PC-9 (cell line): ENCODE measurements at regions not wholly inside any gene's neighbourhood (a gene's known extent, or its start where the extent isn't known, plus 50 kb on each side); places are given as distances from the start of the nearest gene placed in this dataset.

Source experiments
- BruUV-seq: library from RNA; stranded (reverse); fragments of 400-500 nt; replicated peaks from 2 replicates; lab custom pipeline; 2021; lab: Mats Ljungman, UMichigan
- CTCF ChIA-PET: fragments of 300-600 bp; sonication (Branson Sonifier 250); formaldehyde crosslinking; loops from one replicate; lab custom pipeline; 2022; ENCODE audit warnings: antibody characterized with exemption; lab: Charles Lee
- POLR2A ChIA-PET: fragments of 300-600 bp; sonication (Branson Sonifier 250); formaldehyde crosslinking; loops from one replicate; lab custom pipeline; 2022; ENCODE audit warnings: antibody characterized with exemption; ENCODE audit not compliant: unreplicated experiment; lab: Charles Lee
- DNase-seq, 2 experiments: peaks; one replicate each; pipeline versions ENCODE4 v3.0.0 to v3.0.0-alpha.2; 2015 to 2022; ENCODE audit warnings: mixed read lengths in 1 of 2
- H2AFZ ChIP-seq: fragments of 200-600 bp; sonication (generic); 2 replicates; pipeline ENCODE4 v1.8.1; 2017; ENCODE audit warnings: antibody characterized with exemption
- H3F3A ChIP-seq: fragments of 200-600 bp; sonication (generic); 2 replicates; pipeline ENCODE4 v1.8.1; 2017; ENCODE audit warnings: antibody characterized with exemption, mild to moderate bottlenecking, low read depth; ENCODE audit not compliant: insufficient read depth
- H3K27ac ChIP-seq: fragments of 200-600 bp; sonication (generic); 2 replicates; pipeline ENCODE4 v1.6.1; 2016; ENCODE audit warnings: mixed run types
- H3K27me3 ChIP-seq: fragments of 200-600 bp; sonication (generic); 2 replicates; pipeline ENCODE4 v1.6.1; 2016; ENCODE audit warnings: low read depth, mixed run types; ENCODE audit not compliant: insufficient read depth
- H3K36me3 ChIP-seq: fragments of 200-600 bp; sonication (generic); 2 replicates; pipeline ENCODE4 v1.6.1; 2016; ENCODE audit warnings: low read depth, mixed run types
- H3K4me1 ChIP-seq: fragments of 200-600 bp; sonication (generic); replicated peaks from 2 replicates; pipeline ENCODE4 v1.6.1; 2016; ENCODE audit warnings: mixed run types; ENCODE audit not compliant: insufficient read depth
- H3K4me2 ChIP-seq: fragments of 200-600 bp; sonication (generic); 2 replicates; pipeline ENCODE4 v1.6.1; 2017; ENCODE audit warnings: mixed run types
- H3K4me3 ChIP-seq: fragments of 200-600 bp; sonication (generic); 2 replicates; pipeline ENCODE4 v1.6.1; 2016; ENCODE audit warnings: mixed run types
- H3K79me2 ChIP-seq: fragments of 200-600 bp; sonication (generic); 2 replicates; pipeline ENCODE4 v1.6.1; 2017; ENCODE audit warnings: low read depth, mixed run types
- H3K9me2 ChIP-seq: fragments of 200-600 bp; sonication (generic); 2 replicates; pipeline ENCODE4 v1.8.1; 2017; ENCODE audit warnings: mild to moderate bottlenecking; ENCODE audit not compliant: insufficient read depth
- H3K9me3 ChIP-seq: fragments of 200-600 bp; sonication (generic); 2 replicates; pipeline ENCODE4 v1.8.1; 2016; ENCODE audit warnings: low read depth; ENCODE audit not compliant: insufficient read depth
- H4K20me1 ChIP-seq: fragments of 200-600 bp; sonication (generic); 2 replicates; pipeline ENCODE4 v1.8.1; 2017; ENCODE audit not compliant: insufficient read depth
- EZH2 ChIP-seq: fragments of 200-600 bp; sonication (generic); IDR thresholded peaks from 2 replicates; pipeline ENCODE4 v1.8.0; 2017; ENCODE audit warnings: antibody characterized with exemption, low read depth
- intact Hi-C: fragments of 100-400 bp; cut with micrococcal nuclease; formaldehyde crosslinking; loops from one replicate; pipeline ENCODE4 v1.10.0; 2022; ENCODE audit not compliant: unreplicated experiment
- TF ChIP-seq, protein P1 (sequence below): fragments of 200-600 bp; sonication (generic); conservative IDR thresholded peaks from 2 replicates; pipeline ENCODE4 v1.6.1; 2017; ENCODE audit warnings: mixed run types, antibody characterized with exemption, mild to moderate bottlenecking, moderate library complexity

DNA sequence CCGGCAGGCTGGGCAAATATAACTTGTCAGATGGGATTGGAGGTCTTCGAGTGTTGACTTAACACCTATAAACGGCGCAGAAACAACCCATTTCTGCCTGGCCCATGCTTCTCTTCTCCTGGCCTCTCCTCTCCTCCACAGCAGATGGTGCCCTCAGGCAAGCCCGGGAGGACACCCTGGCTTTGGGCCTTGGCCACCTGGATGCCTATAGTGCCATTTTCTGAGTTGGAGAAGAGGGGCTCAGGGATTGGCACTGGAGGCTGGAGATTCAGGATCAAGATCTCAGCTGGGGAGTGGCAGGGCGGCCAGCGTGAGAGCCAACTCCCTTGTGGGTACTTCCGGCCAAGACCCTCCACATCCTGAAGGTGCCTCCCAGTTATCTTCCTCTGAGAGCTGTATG, 211.9 kb upstream of the PMEPA1 start:
- Histone ChIP-seq H3K36me3 (no peaks in the 10 kb centered on the region), H3K4me3 (no peak overlapping the region), H3K9me3 (peaks cover 7% of the 10 kb centered on the region; the same call in 1 of the 2 replicates), H3K27me3 (no peaks in the 10 kb centered on the region), H3F3A (no peaks in the 10 kb centered on the region), H3K27ac (no peak overlapping the region), H3K9me2 (no peaks in the 10 kb centered on the region), H3K4me1 (no peaks in the 10 kb centered on the region), H3K4me2 (no peak overlapping the region), H2AFZ (no peak overlapping the region), H4K20me1 (no peaks in the 10 kb centered on the region), H3K79me2 (no peaks in the 10 kb centered on the region)
- BruUV-seq = no TSS peak
- DNase-seq = no peak
- intact Hi-C loops = no loop called here
- ChIA-PET CTCF (no interaction called here), POLR2A (interaction anchor here (0.5 kb wide), 1 partner anchor 1682 kb away, joined by 4 read pairs; no protein-coding TSS in a partner anchor)
- TF ChIP-seq, protein P1, sequence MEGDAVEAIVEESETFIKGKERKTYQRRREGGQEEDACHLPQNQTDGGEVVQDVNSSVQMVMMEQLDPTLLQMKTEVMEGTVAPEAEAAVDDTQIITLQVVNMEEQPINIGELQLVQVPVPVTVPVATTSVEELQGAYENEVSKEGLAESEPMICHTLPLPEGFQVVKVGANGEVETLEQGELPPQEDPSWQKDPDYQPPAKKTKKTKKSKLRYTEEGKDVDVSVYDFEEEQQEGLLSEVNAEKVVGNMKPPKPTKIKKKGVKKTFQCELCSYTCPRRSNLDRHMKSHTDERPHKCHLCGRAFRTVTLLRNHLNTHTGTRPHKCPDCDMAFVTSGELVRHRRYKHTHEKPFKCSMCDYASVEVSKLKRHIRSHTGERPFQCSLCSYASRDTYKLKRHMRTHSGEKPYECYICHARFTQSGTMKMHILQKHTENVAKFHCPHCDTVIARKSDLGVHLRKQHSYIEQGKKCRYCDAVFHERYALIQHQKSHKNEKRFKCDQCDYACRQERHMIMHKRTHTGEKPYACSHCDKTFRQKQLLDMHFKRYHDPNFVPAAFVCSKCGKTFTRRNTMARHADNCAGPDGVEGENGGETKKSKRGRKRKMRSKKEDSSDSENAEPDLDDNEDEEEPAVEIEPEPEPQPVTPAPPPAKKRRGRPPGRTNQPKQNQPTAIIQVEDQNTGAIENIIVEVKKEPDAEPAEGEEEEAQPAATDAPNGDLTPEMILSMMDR = no peak
- no peak for TF ChIP-seq EZH2

DNA sequence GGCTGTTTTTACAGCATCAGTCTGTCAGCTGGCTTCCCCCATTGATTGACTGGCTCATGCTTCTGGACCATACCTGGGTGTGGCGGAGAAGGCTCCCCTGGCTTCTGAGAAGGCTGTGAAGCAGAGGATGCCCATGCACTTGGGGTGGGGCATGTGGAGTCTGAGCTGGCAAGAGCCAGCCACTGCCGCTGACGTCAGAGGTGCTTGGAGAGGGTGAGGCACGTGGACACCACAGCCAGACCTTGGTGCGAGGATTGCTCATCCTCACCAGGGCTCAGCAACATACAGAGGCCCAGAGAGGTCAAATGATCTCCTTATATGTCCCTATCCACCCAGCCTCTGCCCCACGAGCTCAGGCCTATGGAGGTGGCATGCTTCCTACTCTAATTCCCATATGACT, 211.2 kb upstream of the PMEPA1 start:
- Histone ChIP-seq H3F3A (no peaks in the 10 kb centered on the region), H3K27me3 (no peaks in the 10 kb centered on the region), H3K4me1 (no peaks in the 10 kb centered on the region), H3K79me2 (no peaks in the 10 kb centered on the region), H3K36me3 (no peaks in the 10 kb centered on the region), H3K4me3 (no peak overlapping the region), H3K9me3 (peaks cover 6% of the 10 kb centered on the region; the same call in 1 of the 2 replicates), H2AFZ (no peak overlapping the region), H3K27ac (no peak overlapping the region), H3K9me2 (no peaks in the 10 kb centered on the region), H4K20me1 (no peaks in the 10 kb centered on the region), H3K4me2 (no peak overlapping the region)
- ChIA-PET CTCF (no interaction called here), POLR2A (no interaction called here)
- no peak for TF ChIP-seq EZH2
- TF ChIP-seq, protein P1 = no peak
- BruUV-seq = no TSS peak
- intact Hi-C loops = no loop called here
- no peak for DNase-seq

DNA sequence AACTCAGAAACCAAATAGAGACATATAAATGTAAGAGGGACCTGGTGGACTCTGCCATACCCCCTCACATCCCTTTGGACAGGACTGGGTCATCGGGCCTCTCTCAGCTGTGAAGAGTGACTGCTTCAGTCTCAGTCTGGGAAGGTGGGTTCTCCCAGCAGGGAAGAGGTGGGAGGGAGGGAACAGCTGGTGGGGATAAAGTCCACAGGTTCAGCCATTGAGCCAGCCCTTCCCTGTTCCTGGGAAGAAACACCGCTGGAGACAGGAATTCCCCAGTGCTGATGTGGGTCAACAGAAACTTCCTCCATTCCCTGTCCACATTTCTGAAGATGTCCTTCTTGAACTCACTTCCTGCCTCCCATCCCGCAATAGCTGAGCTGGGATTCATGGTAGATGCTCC, 209.2 kb upstream of the PMEPA1 start:
- no peak for DNase-seq
- ChIA-PET POLR2A (no interaction called here), CTCF (no interaction called here)
- Histone ChIP-seq H3F3A (no peaks in the 10 kb centered on the region), H3K27me3 (no peaks in the 10 kb centered on the region), H3K4me1 (no peaks in the 10 kb centered on the region), H3K27ac (no peak overlapping the region), H2AFZ (no peak overlapping the region), H3K79me2 (no peaks in the 10 kb centered on the region), H3K9me3 (no peaks in the 10 kb centered on the region; the same call in 1 of the 2 replicates), H4K20me1 (no peaks in the 10 kb centered on the region), H3K4me3 (no peak overlapping the region), H3K36me3 (no peaks in the 10 kb centered on the region), H3K9me2 (no peaks in the 10 kb centered on the region), H3K4me2 (no peak overlapping the region)
- TF ChIP-seq EZH2 = no peak
- TF ChIP-seq, protein P1 = no peak
- intact Hi-C loops = no loop called here
- no TSS peak for BruUV-seq
